PC-3 (cell line): ENCODE measurements at regions not wholly inside any gene's neighbourhood (a gene's known extent, or its start where the extent isn't known, plus 50 kb on each side); places are given as distances from the start of the nearest gene placed in this dataset.

Source experiments
- ATAC-seq: fragments of 200-7000 bp; cut with Tn5 transposase; 2 replicates; pipeline ENCODE4 v1.9.1; 2020; ENCODE audit warnings: mild to moderate bottlenecking, moderate library complexity
- BruUV-seq: library from RNA; stranded (reverse); fragments of 400-500 nt; replicated peaks from 2 replicates; lab custom pipeline; 2021; lab: Mats Ljungman, UMichigan
- CTCF ChIA-PET: fragments of 300-600 bp; sonication (Branson Sonifier 250); formaldehyde crosslinking; loops from one replicate; lab custom pipeline; 2022; ENCODE audit warnings: antibody characterized with exemption; lab: Charles Lee
- POLR2A ChIA-PET: fragments of 300-600 bp; sonication (Branson Sonifier 250); formaldehyde crosslinking; loops from one replicate; lab custom pipeline; 2022; ENCODE audit warnings: antibody characterized with exemption; ENCODE audit not compliant: unreplicated experiment; lab: Charles Lee
- DNase-seq: peaks from one replicate; pipeline ENCODE4 v3.0.0-alpha.2; 2015
- H2AFZ ChIP-seq: fragments of 300-600 bp; sonication (generic); 2 replicates; pipeline ENCODE4 v1.6.0; 2016; ENCODE audit warnings: antibody characterized with exemption, low read length
- H3F3A ChIP-seq: fragments of 300-600 bp; sonication (generic); one replicate; pipeline ENCODE4 v1.6.0; 2017; ENCODE audit warnings: antibody characterized with exemption, low read length, control low read depth, mild to moderate bottlenecking; ENCODE audit not compliant: unreplicated experiment
- H3K27ac ChIP-seq: fragments of 300-600 bp; sonication (generic); 2 replicates; pipeline ENCODE4 v1.5.1; 2016; ENCODE audit warnings: mild to moderate bottlenecking, low read length
- H3K27me3 ChIP-seq: fragments of 300-600 bp; sonication (generic); 2 replicates; pipeline ENCODE4 v1.6.1; 2016; ENCODE audit warnings: low read length, mixed read lengths
- H3K36me3 ChIP-seq: fragments of 300-600 bp; sonication (generic); 2 replicates; pipeline ENCODE4 v1.6.1; 2016; ENCODE audit warnings: low read depth, mixed run types, low read length, mixed read lengths
- H3K4me1 ChIP-seq: fragments of 300-600 bp; sonication (generic); 2 replicates; pipeline ENCODE4 v1.5.1; 2016; ENCODE audit warnings: low read length; ENCODE audit not compliant: insufficient read depth
- H3K4me2 ChIP-seq: fragments of 300-600 bp; sonication (generic); 2 replicates; pipeline ENCODE4 v1.6.0; 2016; ENCODE audit warnings: low read length
- H3K4me3 ChIP-seq: fragments of 300-600 bp; sonication (generic); 2 replicates; pipeline ENCODE4 v1.5.1; 2016; ENCODE audit warnings: mild to moderate bottlenecking, low read length, mixed read lengths
- H3K79me2 ChIP-seq: fragments of 300-600 bp; sonication (generic); 2 replicates; pipeline ENCODE4 v1.6.1; 2017; ENCODE audit warnings: low read length, mixed read lengths
- H3K9ac ChIP-seq: fragments of 300-600 bp; sonication (generic); 2 replicates; pipeline ENCODE4 v1.6.0; 2016; ENCODE audit warnings: mild to moderate bottlenecking, low read length
- H3K9me2 ChIP-seq: fragments of 300-600 bp; sonication (generic); replicated peaks from 2 replicates; pipeline ENCODE4 v1.6.1; 2016; ENCODE audit warnings: mixed run types, low read length, mixed read lengths
- H3K9me3 ChIP-seq: fragments of 300-600 bp; sonication (generic); 2 replicates; pipeline ENCODE4 v1.6.1; 2016; ENCODE audit warnings: low read length, mixed read lengths
- H4K20me1 ChIP-seq: fragments of 300-600 bp; sonication (generic); 2 replicates; pipeline ENCODE4 v1.6.1; 2016; ENCODE audit warnings: low read length, mixed read lengths
- EZH2 ChIP-seq: fragments of 300-600 bp; sonication (generic); IDR thresholded peaks from one replicate; pipeline ENCODE4 v1.6.1; 2017; ENCODE audit warnings: antibody characterized with exemption, mild to moderate bottlenecking, low read length; ENCODE audit not compliant: unreplicated experiment
- EZH2phosphoT487 ChIP-seq: fragments of 300-600 bp; sonication (generic); IDR thresholded peaks from 2 replicates; pipeline ENCODE4 v1.6.1; 2018; ENCODE audit warnings: mild to moderate bottlenecking, antibody characterized with exemption, low read length, borderline replicate concordance
- intact Hi-C: fragments of 100-400 bp; cut with micrococcal nuclease; formaldehyde crosslinking; loops from 2 replicates; pipeline ENCODE4 v1.9.0; 2023
- TF ChIP-seq, protein P1 (sequence below): fragments of 300-600 bp; sonication (generic); conservative IDR thresholded peaks from 2 replicates; pipeline ENCODE4 v1.5.1; 2017; ENCODE audit warnings: antibody characterized with exemption, low read depth, mild to moderate bottlenecking, low read length

DNA sequence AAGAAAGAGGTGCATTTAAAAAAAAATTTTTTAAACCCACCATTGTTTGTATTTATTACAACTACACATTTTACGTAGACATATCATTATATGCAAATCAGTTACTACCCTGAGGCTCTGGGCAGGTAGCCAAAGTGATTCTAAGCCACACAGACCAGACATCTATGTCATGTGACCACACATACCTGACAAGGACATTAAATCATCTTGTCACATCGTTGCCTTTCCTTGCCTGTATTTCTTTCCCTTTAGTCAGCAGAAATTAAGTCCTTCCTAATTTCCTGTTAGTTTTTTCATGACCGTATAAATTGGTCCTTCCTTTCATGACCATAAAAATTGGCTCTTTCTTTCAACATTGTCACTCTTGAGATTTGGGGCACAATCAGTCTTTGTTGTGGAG is 134.2 kb upstream of the MARCHF11 start:
- intact Hi-C loops: no loop called here
- no TSS peak for BruUV-seq
- TF ChIP-seq, protein P1, sequence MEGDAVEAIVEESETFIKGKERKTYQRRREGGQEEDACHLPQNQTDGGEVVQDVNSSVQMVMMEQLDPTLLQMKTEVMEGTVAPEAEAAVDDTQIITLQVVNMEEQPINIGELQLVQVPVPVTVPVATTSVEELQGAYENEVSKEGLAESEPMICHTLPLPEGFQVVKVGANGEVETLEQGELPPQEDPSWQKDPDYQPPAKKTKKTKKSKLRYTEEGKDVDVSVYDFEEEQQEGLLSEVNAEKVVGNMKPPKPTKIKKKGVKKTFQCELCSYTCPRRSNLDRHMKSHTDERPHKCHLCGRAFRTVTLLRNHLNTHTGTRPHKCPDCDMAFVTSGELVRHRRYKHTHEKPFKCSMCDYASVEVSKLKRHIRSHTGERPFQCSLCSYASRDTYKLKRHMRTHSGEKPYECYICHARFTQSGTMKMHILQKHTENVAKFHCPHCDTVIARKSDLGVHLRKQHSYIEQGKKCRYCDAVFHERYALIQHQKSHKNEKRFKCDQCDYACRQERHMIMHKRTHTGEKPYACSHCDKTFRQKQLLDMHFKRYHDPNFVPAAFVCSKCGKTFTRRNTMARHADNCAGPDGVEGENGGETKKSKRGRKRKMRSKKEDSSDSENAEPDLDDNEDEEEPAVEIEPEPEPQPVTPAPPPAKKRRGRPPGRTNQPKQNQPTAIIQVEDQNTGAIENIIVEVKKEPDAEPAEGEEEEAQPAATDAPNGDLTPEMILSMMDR: no peak
- TF ChIP-seq EZH2 (no peak), EZH2phosphoT487 (no peak)
- no peak overlapping the region for H2AFZ ChIP-seq
- no peaks in the 10 kb centered on the region for H3K79me2 ChIP-seq
- no peaks in the 10 kb centered on the region for H3K36me3 ChIP-seq
- no peak overlapping the region for H3K27ac ChIP-seq
- H3K9me3 ChIP-seq: no peaks in the 10 kb centered on the region
- no peak overlapping the region for H3K9ac ChIP-seq
- no peak overlapping the region for H3K4me2 ChIP-seq
- H3K4me1 ChIP-seq: no peaks in the 10 kb centered on the region
- H3K9me2 ChIP-seq: no peaks in the 10 kb centered on the region
- H3K4me3 ChIP-seq: no peak overlapping the region
- DNase-seq: no peak
- no peaks in the 10 kb centered on the region for H4K20me1 ChIP-seq
- POLR2A ChIA-PET: no interaction called here
- no peak for ATAC-seq
- CTCF ChIA-PET: no interaction called here
- no peaks in the 10 kb centered on the region for H3F3A ChIP-seq
- H3K27me3 ChIP-seq: no peaks in the 10 kb centered on the region; the same call in 1 of the 2 replicates

- H3K4me2 ChIP-seq: no peak overlapping the region
- no peak overlapping the region for H2AFZ ChIP-seq
- no peak overlapping the region for H3K27ac ChIP-seq
- no peak overlapping the region for H3K9ac ChIP-seq
- POLR2A ChIA-PET: no interaction called here
- CTCF ChIA-PET: no interaction called here
- H3K79me2 ChIP-seq: no peaks in the 10 kb centered on the region
- intact Hi-C loops: no loop called here
- ATAC-seq (no peak), DNase-seq (no peak)
- H3K9me2 ChIP-seq: no peaks in the 10 kb centered on the region
- H3K9me3 ChIP-seq: no peaks in the 10 kb centered on the region
- H3K27me3 ChIP-seq: no peaks in the 10 kb centered on the region
- no peaks in the 10 kb centered on the region for H3F3A ChIP-seq
- H3K4me3 ChIP-seq: no peak overlapping the region
- no TSS peak for BruUV-seq
- TF ChIP-seq, protein P1: no peak
- TF ChIP-seq EZH2 (no peak), EZH2phosphoT487 (no peak)
- no peaks in the 10 kb centered on the region for H4K20me1 ChIP-seq
- H3K36me3 ChIP-seq: no peaks in the 10 kb centered on the region
- no peaks in the 10 kb centered on the region for H3K4me1 ChIP-seq
Observed at GRCh38 chr5:16312785-16313184, 133.2 kb upstream of the MARCHF11 start.

DNA sequence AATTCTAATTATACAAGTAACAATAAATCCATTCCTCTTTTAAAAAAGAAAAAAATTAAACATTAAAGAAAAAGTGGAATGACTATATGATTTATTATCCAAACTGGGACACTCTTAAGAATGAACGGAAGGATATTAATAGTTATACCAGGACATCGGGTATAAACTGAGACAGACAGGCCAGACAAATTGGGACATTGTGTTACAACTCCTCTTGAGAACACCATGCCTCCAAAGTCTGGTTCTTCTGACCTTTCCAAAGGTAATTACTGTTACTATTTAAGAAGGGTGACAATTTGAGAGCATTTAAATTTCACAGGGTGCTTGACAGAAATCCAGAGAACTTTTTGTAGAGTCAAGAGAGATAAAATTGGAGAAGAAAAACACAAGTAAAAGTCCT is 132.1 kb upstream of the MARCHF11 start:
- no peaks in the 10 kb centered on the region for H3K36me3 ChIP-seq
- H3K9ac ChIP-seq: no peak overlapping the region
- no peaks in the 10 kb centered on the region for H3K9me3 ChIP-seq
- no peak overlapping the region for H2AFZ ChIP-seq
- no peak overlapping the region for H3K4me3 ChIP-seq
- no TSS peak for BruUV-seq
- no peaks in the 10 kb centered on the region for H3F3A ChIP-seq
- ChIA-PET POLR2A (no interaction called here), CTCF (no interaction called here)
- H3K27me3 ChIP-seq: no peaks in the 10 kb centered on the region
- DNase-seq (no peak), ATAC-seq (no peak)
- intact Hi-C loops: no loop called here
- no peak for TF ChIP-seq EZH2phosphoT487
- TF ChIP-seq, protein P1: no peak
- TF ChIP-seq EZH2: no peak
- no peaks in the 10 kb centered on the region for H3K79me2 ChIP-seq
- H3K4me2 ChIP-seq: no peak overlapping the region
- H3K9me2 ChIP-seq: no peaks in the 10 kb centered on the region
- H3K27ac ChIP-seq: no peak overlapping the region
- H4K20me1 ChIP-seq: no peaks in the 10 kb centered on the region
- no peaks in the 10 kb centered on the region for H3K4me1 ChIP-seq
